DMS 273 treated with DMSO at 0.1 percent for 48 hours (cell line): ENCODE measurements at regions not wholly inside any gene's neighbourhood (a gene's known extent, or its start where the extent isn't known, plus 50 kb on each side); places are given as distances from the start of the nearest gene placed in this dataset.
"Not testable (repeated sequence)": the region's sequence is repeated elsewhere in the genome, so short reads cannot be mapped to it uniquely, and the experiment has no call there.

Experiments used
- DNase-seq: peaks from one replicate; lab custom pipeline; 2025; lab: John Stamatoyannopoulos, UW

GRCh38 chr10:94125856-94126255, 132.1 kb downstream of the PLCE1 start:
- no peak for DNase-seq

DNA sequence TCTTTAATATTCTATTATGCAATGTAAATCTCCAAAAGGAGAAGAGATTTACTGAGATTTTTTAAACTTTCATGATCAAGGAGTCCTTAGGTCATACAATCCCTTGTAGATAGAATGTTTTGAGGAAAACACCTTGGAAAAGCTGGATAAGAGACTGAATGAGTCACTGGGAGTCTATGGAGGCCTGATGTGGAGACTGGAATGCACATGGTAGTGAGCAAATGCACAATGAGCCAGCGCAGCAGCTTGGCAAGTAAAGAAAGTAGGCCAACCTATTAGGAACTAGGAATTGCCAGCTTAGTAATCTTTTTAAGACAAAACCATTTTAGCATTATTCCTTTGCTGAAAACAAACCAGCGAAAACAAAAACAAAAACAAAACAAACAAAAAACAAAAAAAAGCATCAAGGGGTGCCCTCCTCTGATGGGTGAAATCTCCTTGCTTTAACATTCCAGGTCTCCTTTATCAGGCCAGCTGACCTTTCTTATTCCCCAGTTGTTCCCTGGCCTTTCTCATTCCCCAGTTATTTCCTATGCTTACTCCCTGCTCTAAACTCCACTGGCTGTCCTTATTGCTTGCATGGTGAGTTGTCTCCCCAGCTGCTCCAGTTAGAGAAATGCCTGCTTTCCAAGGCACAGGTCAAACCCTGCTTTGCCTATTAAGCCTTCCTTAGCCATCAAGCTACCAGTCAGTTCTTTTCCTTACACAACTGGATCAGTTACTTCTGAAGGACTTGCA, 135.8 kb downstream of the PLCE1 start:
- no peak for DNase-seq

- DNase-seq, result no peak
Observed at GRCh38 chr10:94131885-94132284, 138.2 kb downstream of the PLCE1 start.

DNA sequence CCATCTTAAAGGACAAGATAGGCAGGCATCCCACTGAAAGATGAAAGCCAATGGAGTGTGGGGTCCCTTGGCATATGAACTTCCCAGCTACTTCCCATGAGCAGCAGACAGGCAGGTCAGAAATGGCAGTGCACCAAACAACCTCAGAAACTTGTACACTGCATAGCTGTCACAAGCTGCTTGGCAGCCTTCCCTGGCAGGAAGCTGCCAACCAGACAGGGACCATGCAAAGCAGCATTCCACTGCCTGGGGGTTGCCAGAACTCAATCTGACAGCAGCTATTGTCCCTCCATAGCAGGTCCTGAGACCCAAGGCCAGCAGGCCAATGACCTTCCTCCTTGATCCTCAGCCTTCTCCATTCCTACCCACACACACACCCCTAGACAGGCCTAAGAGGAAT, 139.5 kb downstream of the PLCE1 start:
- DNase-seq, result no peak

DNA sequence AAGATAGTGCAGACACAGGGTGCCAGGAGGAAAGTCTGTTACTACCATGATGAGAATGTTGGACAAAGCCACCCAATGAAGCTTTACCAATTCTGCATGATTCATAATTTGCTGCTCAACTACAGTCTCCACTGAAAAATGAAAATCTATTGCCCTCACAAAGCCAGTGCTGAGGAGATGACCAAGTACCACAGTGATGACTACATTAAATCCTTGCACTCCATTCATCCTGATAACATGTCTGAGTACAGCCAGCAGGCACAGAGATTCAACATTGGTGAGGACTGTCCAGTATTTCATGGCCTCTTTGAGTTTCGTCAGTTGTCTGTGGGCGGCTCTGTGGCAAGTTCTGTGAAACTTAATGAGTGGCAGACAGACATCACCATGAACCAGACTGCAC, 144.0 kb downstream of the PLCE1 start:
- DNase-seq, result no peak

GRCh38 chr10:94138391-94138790, 144.7 kb downstream of the PLCE1 start:
- no peak for DNase-seq

DNA sequence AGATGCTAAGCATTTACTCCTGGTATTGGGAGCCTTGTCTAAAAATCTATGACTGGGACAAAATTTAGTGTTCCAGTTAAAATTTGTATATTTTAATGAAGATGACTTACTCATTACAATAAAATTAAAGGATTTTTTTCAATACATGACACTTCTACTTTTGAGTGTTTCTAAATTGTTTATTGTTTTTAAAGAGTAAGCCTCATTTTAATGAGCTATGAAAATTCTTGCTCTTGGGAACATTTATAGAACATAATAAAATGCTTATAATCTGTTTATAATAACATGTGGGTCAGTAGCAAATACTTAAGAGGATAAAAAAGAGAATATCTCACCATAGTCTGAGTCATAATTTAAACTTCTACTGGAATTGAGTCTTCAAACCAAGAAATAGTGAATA, 149.5 kb downstream of the PLCE1 start:
- DNase-seq, result no peak

DNA sequence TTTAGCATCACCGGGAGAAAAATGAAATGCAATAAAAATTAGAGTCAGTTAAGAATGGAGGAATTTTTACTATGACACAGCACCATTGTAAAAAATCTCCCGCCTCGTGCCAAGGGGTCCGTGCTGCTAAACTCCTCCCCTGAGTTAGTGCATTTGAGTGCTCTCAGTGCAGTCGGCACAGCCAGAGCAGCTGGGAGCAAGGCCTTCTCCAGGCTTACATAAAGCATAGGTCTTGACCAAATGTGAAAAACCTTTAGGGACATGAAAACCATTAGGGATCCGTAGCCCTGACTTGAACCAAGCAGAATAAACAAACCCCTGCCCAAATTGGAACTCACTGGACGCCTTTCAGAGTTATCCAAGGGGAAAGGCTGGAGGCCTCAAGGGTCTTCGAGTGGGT, 152.6 kb downstream of the PLCE1 start:
- DNase-seq, result no peak

DNA sequence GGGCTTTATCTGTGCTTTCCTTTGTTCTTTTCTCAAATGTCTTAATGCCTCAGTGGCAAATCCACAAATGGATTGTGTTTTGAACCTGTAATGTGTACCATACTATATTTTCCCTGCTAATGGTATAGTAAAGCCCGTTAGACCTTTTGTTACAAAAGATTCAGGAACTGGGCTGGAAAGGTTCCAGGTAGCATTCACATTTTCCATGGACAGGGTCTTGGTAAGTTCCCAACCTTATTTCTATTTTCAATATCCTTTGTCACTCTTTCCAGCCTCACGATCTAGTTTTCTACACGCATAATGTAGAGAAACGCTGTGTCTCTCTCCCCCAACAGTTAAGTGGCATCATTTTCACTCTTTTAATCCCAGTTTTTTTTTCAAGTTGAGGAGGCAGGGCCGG, 153.0 kb downstream of the PLCE1 start:
- DNase-seq, result no peak

- peak; percentile 35 for DNase-seq
Observed at GRCh38 chr10:94149702-94150101, 156.0 kb downstream of the PLCE1 start.

- DNase-seq, result peak; percentile 64
Observed at GRCh38 chr10:94150541-94151184, 156.9 kb downstream of the PLCE1 start.

DNA sequence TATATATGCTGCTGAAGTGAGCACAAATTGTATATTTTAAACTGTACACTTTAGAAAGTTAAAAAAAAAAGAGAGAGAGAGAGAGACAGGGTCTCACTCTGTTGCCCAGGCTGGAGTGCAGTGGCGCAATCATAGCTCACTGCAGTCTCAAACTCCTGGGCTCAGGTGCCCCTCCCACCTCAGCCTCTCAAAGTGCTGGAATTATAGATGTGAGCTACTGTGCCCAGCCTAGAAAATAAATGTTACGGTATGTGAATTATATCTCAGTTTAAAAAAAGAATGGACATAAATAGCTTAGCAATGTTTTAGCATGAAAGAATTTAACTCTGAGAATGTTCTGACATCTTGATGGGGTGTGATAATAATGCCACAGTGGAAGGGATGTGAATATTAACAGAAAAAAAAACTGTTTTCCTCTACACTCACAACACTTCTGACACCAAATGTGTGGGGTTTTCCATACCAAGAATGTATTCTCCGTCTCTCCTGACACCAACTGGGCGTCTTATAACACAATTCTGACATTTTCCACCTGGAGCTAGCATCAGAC, 162.1 kb downstream of the PLCE1 start:
- DNase-seq, result no peak

- DNase-seq, result no peak
Observed at GRCh38 chr10:94156453-94156852, 162.7 kb downstream of the PLCE1 start.

GRCh38 chr10:94165158-94165611, 171.5 kb downstream of the PLCE1 start:
- not testable (repeated sequence) for DNase-seq

DNA sequence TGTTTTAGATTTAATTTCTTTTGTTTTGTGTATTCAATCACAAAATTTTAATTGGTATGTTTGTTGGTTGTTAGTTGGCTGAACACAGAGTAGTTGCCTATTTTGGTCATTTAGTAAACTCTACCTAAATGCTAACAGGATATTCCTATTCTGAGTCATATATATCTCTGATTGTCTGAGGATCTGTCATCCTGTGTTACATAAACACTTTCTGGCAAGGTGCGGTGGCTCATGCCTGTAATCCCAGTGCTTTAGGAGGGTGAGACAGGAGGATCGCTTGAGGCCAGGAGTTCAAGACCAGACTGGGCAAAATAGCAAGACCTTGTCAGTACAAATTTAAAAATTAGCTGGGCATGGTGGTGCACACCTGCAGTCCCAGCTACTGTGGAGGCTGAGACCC, 178.6 kb downstream of the PLCE1 start:
- DNase-seq, result no peak

- no peak for DNase-seq
Observed at GRCh38 chr10:94173594-94173993, 179.9 kb downstream of the PLCE1 start.

DNA sequence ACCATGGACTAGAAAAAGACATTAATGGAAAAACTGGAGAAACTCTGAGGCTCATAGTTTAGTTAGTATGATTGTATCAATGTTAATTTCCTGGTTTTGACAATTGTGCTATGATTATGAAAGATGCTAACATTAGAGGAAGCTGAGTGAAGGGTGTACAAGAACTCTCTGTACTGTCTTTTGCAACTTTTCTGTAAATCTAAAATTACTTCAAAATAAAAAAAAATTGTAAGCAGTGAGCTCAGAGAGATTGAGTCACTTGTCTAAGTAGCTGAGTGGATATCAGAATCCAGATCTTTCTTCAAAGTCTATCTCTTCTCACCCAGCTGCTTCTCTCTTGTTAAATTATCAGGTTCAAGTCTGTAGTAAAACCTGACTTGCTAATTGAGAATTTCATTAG, 181.1 kb downstream of the PLCE1 start:
- no peak for DNase-seq

DNA sequence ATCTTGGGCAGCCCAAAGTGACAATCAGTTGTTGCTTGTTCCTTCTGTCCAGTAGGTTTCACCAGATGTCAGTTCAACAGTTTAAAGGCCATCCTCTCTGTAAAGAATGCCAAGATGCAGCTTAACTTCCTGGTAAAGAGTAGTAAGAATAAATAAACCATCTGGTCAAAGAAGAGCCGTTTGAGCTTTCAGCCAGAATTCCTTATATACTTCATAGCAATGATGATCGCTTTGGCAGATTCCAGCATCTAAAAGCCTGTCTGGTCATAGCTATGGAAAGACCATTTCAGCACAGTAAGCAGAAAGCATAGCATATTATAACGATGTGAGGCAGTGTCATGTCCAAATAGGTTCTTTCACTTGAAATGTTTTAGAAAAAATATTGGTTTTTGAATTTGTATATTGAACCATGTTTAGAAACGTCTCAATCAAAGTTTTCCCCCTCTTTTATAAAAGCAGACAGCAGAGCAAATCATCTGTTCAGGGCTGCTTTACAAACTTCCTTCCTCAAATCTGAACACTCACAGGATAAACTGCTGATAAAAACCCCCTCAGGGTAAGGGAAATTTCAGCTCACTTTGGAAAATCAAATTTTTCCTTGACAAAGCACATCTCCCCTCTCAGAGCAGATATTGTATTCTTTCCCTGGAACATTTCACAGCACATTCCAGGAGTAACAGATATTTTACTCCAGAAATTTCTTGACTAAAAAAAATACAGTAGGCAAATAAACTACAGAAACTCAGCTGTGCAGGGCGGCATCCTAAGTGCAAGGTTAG, 184.1 kb downstream of the NOC3L start:
- no peak for DNase-seq

- DNase-seq, result no peak
Observed at GRCh38 chr10:94180576-94180975, 182.2 kb downstream of the NOC3L start.

- no peak for DNase-seq
Observed at GRCh38 chr10:94183666-94184264, 179.0 kb downstream of the NOC3L start.

DNA sequence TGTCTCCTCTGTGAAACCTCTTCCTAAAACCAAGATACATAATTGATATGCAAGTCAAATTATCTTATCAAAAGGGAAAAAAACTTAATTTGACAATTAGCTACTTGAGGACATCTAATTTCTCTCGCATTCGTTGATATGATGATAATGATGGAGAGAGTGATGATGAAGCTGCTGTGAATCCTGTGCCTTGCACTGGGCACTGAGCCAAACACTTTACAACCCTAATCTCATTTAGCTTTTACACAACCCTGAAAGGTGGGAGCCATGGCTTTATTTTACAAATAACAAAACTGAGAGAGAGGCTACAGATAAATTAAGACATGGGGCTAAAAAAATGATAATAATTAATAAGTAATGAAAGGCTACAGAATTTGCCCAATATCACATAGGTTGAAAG, 176.0 kb downstream of the NOC3L start:
- no peak for DNase-seq

GRCh38 chr10:94192333-94192732, 170.4 kb downstream of the NOC3L start:
- DNase-seq, result no peak
